Frontal cortex (tissue), 3 donors: ENCODE measurements at regions not wholly inside any gene's neighbourhood (a gene's known extent, or its start where the extent isn't known, plus 50 kb on each side); places are given as distances from the start of the nearest gene placed in this dataset.
A peak's percentile ranks its signal among the peaks of the same experiment; 100 is the strongest.
"Not testable (repeated sequence)": the region's sequence is repeated elsewhere in the genome, so short reads cannot be mapped to it uniquely, and the experiment has no call there.

Experiments used
- DNase-seq, 2 donors: peaks; one replicate each; pipeline ENCODE4 v3.0.0; 2012; ENCODE audit warnings: low spot score in 2 of 2
- FAIRE-seq: peaks from 2 replicates; lab custom pipeline; 2012; peaks lifted over from hg19 to GRCh38; lab: Jason Lieb, UNC
- donor health status: control.
- donor health status: control.
- donor health status: control.

DNA sequence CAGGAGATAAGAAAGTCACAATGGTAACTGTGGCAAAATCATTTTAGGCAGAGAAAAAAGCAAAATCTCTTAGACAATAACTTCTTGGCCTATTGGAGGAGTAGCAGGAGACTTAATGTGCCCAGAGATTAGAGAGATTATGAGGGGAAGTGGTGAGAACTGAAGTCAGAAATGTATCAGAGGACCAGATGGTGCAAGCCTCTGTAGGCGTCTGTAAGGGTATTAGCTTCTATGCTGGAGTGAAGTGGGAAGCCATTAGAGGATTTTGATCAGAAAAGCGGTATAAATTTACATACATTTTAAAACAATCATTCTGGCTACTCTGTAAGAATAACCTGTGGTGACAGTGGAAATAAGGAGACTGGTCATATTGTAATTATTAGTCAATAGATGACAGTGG, 236.7 kb downstream of the FAT4 start:
- DNase-seq, result no peak
- FAIRE-seq, result no peak

- DNase-seq (no peak), FAIRE-seq (no peak)
These were observed 237.2 kb downstream of the FAT4 start for GRCh38 chr4:125551967-125552366.

DNA sequence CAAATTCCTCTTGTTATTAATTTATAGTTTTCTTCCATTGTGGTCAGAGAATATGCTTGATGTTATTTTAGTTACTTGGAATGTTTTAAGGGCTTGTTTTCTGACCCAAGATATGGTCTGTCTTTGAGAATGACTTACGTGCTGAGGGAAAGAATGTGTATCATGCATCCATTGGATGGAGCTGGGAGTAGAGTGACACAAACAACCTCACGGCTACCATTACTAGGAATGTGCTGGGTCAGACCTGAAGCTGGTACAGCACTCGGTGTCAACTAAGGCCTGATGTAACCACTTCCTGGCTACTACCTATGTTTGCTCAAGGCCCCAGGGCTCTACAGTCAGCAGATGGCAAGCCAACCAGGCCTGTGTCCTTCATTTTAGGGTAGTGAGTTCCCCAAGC, 257.8 kb downstream of the FAT4 start:
- no peak for DNase-seq
- FAIRE-seq, result no peak

- FAIRE-seq, result no peak
These were observed 258.6 kb downstream of the FAT4 start for GRCh38 chr4:125573368-125573767.

GRCh38 chr4:125573786-125574185, 259.0 kb downstream of the FAT4 start:
- no peak for FAIRE-seq

More at GRCh38 chr4:125573368-125573767, 258.6 kb downstream of the FAT4 start:
- DNase-seq, result no peak

DNA sequence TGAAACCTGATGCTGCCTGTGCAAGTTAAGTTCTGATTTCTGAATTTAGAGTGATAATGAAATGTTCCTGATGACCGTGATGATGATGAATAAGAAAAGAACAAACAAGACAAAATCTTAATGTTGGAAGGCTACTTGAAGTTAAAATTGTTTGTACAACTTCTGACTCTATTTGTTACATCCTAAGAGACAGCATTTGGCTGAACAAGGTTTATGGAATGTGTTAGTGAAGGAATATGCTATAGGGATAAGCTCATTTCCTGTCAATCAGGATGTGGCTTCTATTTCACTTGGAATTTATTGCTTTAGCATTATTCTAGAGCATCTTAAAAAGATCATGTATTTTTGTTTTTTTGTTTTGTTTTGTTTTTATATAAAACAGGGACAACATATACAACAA, 267.5 kb downstream of the FAT4 start:
- FAIRE-seq (no peak), DNase-seq (no peak)

More at GRCh38 chr4:125573786-125574185, 259.0 kb downstream of the FAT4 start:
- DNase-seq, result no peak

DNA sequence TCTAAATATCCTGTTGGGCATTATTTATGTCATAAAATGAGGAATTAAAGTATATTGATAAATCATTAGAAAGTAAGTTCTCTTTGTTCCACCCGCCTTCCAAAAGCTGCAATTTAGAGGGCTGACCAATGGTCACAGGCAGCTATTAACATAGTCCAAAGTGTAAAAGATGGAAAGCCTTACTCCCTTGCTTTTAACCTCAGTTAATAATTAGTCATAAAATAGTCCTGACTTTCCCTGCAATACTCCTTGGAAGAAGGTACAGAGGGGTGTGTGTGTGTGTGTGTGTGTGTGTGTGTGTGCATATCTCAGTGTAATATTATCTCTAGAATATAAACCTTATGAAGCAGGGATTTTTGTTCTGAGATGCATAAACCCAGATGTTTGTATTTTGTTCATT, 275.4 kb downstream of the FAT4 start:
- no peak for FAIRE-seq
- DNase-seq, result no peak

DNA sequence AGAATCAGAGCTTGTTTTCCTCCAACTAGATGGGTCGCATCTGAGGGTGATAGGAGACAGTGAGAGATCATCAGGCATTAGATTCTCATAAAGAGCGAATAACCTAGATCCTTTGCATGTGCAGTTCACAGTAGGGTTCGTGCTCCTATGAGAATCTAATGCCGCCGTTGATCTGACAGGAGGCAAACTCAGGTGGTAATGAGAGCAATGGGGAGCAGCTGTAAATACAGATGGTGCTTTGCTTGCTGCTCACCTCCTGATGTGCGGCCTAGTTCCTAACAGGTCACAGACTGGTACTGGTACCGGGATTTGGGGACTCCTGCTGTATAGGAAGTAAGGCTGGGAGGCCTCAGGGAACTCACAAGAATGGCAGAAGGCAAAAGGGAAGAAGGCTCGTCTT, 276.5 kb downstream of the FAT4 start:
- no peak for FAIRE-seq
- no peak for DNase-seq

DNA sequence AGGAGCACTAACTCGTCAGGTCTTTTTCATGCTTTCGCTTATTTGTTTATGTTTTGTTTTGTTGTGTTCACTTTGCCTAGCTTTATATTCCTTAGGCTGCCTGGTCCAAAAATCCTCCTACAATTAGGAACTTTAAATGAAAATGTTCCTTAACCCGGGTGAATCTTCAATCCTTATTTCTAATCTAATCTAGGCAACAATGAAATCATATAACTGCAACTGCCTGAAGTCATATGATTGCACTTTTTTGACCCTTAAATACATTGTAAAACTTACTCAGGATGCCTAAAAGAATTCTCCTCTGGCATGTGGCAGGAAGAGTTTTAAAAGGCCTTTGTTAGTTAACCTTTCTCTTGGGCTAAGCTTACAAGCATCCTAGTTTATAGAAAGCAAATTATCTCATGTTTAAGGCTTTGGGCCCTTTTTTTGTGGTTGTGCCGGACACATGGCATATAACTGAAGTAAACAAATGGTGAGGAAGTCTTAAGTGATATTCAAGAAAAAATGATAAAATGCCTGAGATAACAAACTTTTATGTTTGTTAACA, 279.4 kb downstream of the FAT4 start:
- FAIRE-seq, result no peak

GRCh38 chr4:125605926-125606325, 291.2 kb downstream of the FAT4 start:
- DNase-seq, FAIRE-seq: not testable (repeated sequence)

More for the DNA sequence above, 279.4 kb downstream of the FAT4 start:
- DNase-seq, result no peak

DNA sequence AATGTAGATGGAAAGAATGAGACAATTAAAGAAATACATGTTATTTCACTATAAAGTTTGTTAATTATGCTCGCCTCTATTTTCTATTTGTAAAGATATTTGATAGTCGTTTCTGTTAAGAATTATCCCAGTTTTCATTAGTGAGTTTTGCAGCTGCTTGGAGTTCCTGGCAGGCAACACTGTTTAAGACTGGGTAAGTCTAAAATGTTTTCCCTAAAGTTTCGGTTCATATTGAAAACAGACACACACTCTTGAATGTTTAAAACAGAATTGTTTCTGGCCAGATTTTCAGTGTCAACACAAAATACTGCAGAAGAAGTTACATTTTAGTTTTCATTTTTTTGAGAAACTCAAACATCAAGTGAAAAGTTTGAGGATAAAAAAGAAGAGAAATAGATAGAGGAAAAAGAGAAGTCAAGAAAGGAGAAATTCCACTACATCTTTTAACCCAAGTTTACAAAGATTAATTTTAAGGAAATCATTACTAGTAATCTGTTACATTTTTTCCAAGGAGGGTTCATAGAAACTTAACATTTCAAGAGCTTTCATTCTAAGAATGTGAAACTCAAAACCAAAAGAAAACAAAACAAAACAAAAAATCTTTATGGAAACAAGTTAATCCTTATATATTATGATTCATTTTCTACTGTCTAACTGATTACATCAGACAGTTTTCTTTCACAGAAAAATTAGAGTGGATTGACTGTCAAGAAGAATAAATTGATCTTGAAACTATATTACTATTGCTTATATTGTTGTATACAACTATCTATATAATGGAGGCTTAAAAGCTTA, 305.5 kb downstream of the FAT4 start:
- FAIRE-seq, result peak; percentile 21
- no peak for DNase-seq

DNA sequence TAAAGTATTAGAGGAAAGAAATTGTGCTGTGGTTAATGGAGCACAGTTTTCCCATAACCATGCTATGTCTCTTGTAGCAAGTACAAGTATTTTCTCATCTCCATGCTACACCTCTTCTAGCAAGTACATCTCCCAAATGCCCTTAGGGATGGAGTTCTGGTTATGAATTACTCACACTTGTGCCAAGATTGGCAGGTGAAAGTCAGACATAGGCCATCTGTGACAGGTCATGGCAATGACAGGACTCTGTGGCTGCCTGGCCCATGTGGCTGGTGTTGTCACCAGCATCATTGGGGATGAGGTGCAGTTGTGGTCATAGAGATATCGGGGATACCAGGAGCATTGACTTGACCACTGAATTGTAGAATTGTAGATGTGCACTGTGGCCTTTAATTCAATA, 310.2 kb downstream of the FAT4 start:
- FAIRE-seq (no peak), DNase-seq (no peak)

DNA sequence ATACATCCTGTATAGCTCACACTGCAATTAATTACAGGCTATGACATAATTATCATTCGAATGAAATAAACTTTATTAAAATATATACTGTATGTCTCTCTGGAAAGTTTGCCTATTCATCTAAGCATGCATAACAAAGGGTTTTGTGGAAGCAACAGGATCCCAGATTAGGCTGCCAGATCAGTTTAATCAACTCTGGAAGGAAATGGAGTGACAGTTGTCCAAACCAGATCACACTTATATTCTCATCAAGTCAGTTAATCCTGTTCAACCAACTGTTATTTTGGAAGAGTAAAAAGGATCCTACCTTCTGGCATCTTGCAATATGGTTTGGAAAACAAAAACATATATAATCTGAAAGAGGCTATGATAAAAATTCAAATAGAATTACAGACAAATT, 312.2 kb downstream of the FAT4 start:
- DNase-seq (no peak), FAIRE-seq (no peak)

- FAIRE-seq (no peak), DNase-seq (no peak)
These were observed 324.4 kb downstream of the FAT4 start for GRCh38 chr4:125639182-125639621.

DNA sequence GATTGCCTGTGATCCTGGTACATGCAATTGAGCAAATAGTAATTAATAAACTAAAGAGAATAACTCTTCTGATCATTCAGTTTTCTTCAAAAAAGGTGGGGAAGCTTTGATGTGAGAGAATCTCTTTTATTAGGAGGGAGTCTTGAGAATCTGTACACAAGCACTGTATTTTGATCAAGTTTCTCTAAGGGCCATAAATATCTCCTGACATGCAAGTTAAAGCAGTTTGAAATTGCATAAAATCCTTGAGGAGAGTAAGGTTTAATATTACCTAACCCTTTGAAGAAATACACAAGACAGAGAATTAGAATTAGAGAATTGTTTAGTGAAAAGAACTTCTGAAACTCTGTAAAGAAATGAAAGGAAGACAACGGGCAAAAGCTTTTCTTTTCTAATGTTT, 326.9 kb downstream of the FAT4 start:
- no peak for DNase-seq
- no peak for FAIRE-seq

DNA sequence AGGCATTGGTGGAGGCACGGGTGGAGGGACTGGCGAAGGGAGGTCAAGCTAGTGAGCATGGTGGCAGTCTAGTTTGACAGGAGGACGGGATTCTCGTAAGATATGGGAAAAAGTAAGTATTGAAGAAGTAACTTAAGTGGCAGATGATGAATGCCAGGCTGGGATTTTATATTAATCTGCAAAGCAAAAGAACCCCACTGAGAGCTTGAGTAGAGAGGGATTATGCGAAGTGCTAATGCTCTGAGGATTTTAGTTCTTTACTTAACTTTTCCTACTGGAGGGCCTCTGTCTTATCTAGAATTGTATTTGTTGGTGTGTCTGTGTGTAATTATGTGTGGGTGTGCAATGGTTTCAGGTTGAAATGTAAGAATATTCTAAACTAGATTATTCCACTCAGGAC, 327.9 kb downstream of the FAT4 start:
- DNase-seq (no peak), FAIRE-seq (no peak)

GRCh38 chr4:125649452-125649851, 334.7 kb downstream of the FAT4 start:
- no peak for FAIRE-seq
- DNase-seq, result no peak

DNA sequence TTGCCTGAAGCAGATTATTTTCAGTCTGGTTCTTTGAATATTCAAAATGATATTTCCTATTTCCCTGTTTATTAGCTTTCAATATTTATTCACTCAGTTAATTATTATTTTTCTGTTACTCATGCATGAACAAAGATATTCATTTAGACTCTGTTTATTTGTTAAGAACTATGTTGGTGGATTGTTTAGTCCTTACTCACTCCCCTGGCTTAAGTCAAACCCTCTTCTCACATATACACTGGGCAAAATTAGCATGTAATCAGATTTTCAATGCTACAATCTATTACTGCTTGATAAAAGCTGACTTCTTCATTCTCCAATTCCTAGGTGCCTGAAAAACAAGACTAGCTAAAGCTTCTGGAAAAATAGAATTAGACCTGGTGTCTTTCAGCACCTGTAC, 335.8 kb downstream of the FAT4 start:
- no peak for FAIRE-seq

DNA sequence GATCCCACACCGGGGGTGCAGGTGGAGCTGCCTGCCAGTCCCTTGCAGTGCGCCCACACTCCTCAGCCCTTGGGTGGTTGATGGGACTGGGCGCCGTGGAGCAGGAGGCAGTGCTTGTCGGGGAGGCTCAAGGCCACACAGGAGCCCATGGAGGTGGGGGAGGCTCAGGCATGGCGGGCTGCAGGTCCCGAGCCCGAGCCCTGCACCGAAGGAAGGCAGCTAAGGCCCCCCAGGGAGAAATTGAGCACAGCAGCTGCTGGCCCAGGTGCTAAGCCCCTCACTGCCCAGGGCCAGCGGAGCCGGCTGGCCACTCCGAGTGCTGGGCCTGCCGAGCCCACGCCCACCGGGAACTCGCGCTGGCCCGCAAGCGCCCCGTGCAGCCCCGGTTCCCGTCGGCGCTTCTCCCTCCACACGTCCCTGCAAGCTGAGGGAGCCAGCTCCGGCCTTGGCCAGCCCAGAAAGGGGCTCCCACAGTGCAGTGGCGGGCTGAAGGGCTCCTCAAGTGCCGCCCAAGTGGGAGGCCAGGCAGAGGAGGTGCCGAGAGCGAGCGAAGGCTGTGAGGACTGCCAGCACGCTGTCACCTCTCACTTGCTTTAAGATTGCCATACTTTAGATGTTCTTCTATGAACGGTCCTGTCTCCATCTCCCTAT, 337.1 kb downstream of the FAT4 start:
- not testable (repeated sequence) for FAIRE-seq, DNase-seq

More for the DNA sequence above, 335.8 kb downstream of the FAT4 start:
- DNase-seq, result no peak

DNA sequence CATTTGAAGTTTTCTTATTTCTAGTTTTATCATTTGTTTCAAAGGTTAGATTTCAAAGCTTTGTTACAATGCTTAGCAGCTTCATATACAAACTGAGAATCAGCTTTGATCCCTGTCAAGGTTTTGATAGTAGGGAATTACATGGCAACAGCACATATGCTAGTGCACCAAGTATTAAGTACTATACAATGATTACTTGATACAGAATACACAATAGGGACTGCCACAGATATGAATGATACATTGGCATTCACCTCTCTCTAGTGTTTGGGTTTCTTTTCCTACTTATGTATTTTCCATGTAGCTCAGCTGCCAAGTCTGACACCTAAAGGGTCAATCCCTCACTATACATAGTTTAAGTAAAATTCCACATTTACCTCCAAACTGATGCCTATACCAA, 344.0 kb downstream of the FAT4 start:
- FAIRE-seq, result no peak
- DNase-seq, result no peak
